Endothelial cell of umbilical vein (primary cell): ENCODE measurements at regions not wholly inside any gene's neighbourhood (a gene's known extent, or its start where the extent isn't known, plus 50 kb on each side); places are given as distances from the start of the nearest gene placed in this dataset.

ENCODE experiments used
- CTCF ChIP-seq, 2 donors: IDR thresholded peaks; 1 replicate in 1 of 2; 2 replicates in 1 of 2; pipeline ENCODE4 v1.5.1; 2011; ENCODE audit warnings: low read length in 2 of 2, mild to moderate bottlenecking in 2 of 2, moderate library complexity in 2 of 2, control low read depth in 1 of 2, inconsistent platforms in 1 of 2, low read depth in 1 of 2; ENCODE audit not compliant: insufficient read depth in 1 of 2; ENCODE audit errors: extremely low read depth in 1 of 2
- EZH2 ChIP-seq: IDR thresholded peaks from 2 replicates; pipeline ENCODE4 v1.6.1; 2012; ENCODE audit warnings: borderline replicate concordance, low read depth, mild to moderate bottlenecking, moderate library complexity, low read length, inconsistent platforms; ENCODE audit not compliant: severe bottlenecking
- FOS ChIP-seq: IDR thresholded peaks from 2 replicates; pipeline ENCODE4 v1.6.1; 2011; ENCODE audit warnings: mild to moderate bottlenecking, low read length, moderate library complexity, borderline replicate concordance; ENCODE audit not compliant: insufficient read depth
- GATA2 ChIP-seq: IDR thresholded peaks from 2 replicates; pipeline ENCODE4 v1.7.0; 2011; ENCODE audit warnings: low read depth, mild to moderate bottlenecking, moderate library complexity, mixed read lengths, low read length; ENCODE audit not compliant: insufficient read length, insufficient read depth
- MAX ChIP-seq: IDR thresholded peaks from 2 replicates; pipeline ENCODE4 v1.6.1; 2011; ENCODE audit not compliant: insufficient read depth, insufficient read length
- MYC ChIP-seq: IDR thresholded peaks from one replicate; pipeline ENCODE4 v1.6.1; 2011; ENCODE audit warnings: mild to moderate bottlenecking, low read depth, low read length
- POLR2AphosphoS5 ChIP-seq: IDR thresholded peaks from 2 replicates; pipeline ENCODE4 v1.6.1; 2012; ENCODE audit warnings: low read depth, mild to moderate bottlenecking, control low read depth, low read length, moderate library complexity; ENCODE audit not compliant: insufficient read depth

- TF ChIP-seq CTCF (IDR thresholded peaks at IDR 0.05; ENCODE audit: extremely low read depth in 1 of 2, insufficient read depth in 1 of 2, low read depth in 1 of 2, low read length in 2 of 2): no peak
- TF ChIP-seq EZH2: no peak
- no peak for TF ChIP-seq MYC
- no peak for TF ChIP-seq FOS
- TF ChIP-seq MAX: no peak
- TF ChIP-seq GATA2: no peak
- no peak for TF ChIP-seq POLR2AphosphoS5
These were observed 1494.9 kb upstream of the MIR17HG start for GRCh38 chr13:89852570-89852969.
